GM10266 (cell line): ENCODE measurements at regions not wholly inside any gene's neighbourhood (a gene's known extent, or its start where the extent isn't known, plus 50 kb on each side); places are given as distances from the start of the nearest gene placed in this dataset.
"Not testable (repeated sequence)": the region's sequence is repeated elsewhere in the genome, so short reads cannot be mapped to it uniquely, and the experiment has no call there.

Experiments
- DNase-seq: peaks from one replicate; pipeline ENCODE4 v3.0.0; 2012; ENCODE audit errors: extremely low spot score
- TF ChIP-seq, protein P1 (sequence below): IDR thresholded peaks from 2 replicates; pipeline ENCODE4 v1.5.1; 2012; ENCODE audit warnings: mild to moderate bottlenecking, low read depth; ENCODE audit not compliant: control insufficient read depth, insufficient read depth; ENCODE audit errors: missing control alignments

DNA sequence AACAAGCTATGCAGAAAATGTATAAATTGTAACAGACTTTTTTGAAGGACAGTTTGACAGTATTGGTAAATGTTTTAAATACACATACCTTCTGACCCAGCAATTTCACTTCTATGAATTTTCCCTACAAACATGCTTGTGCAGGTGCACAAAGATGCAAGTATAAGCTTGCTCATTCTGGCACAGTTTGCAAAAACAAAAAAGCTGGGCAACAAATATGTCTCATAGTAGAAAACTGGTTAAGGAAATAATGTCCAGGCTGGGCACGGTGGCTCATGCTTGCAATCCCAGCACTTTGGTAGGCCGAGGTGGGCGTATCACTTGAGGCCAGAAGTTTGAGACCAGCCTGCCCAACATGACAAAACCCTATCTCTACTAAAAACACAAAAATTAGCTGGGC is 96.9 kb upstream of the NEDD4L start:
- TF ChIP-seq, protein P1, sequence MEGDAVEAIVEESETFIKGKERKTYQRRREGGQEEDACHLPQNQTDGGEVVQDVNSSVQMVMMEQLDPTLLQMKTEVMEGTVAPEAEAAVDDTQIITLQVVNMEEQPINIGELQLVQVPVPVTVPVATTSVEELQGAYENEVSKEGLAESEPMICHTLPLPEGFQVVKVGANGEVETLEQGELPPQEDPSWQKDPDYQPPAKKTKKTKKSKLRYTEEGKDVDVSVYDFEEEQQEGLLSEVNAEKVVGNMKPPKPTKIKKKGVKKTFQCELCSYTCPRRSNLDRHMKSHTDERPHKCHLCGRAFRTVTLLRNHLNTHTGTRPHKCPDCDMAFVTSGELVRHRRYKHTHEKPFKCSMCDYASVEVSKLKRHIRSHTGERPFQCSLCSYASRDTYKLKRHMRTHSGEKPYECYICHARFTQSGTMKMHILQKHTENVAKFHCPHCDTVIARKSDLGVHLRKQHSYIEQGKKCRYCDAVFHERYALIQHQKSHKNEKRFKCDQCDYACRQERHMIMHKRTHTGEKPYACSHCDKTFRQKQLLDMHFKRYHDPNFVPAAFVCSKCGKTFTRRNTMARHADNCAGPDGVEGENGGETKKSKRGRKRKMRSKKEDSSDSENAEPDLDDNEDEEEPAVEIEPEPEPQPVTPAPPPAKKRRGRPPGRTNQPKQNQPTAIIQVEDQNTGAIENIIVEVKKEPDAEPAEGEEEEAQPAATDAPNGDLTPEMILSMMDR: no peak
- no peak for DNase-seq

DNA sequence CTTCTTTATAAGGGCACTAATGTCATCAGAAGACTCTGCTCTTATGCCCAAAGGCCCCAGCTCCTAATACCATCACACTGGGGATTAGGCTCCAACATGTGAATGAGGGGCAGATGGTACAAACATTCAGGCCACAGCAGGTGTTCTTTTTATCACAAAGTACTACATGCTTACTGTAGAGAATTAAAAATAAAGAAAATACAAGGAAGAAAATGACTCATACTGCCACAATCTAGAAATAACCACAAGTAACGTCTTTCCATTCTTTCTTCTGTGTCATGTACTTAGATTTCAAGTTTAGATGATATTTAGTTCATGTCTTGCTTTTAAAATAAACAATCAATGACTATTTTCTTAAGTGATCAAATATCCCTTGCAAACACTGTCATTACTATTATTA is 100.3 kb upstream of the NEDD4L start:
- TF ChIP-seq, protein P1: no peak
- no peak for DNase-seq

DNA sequence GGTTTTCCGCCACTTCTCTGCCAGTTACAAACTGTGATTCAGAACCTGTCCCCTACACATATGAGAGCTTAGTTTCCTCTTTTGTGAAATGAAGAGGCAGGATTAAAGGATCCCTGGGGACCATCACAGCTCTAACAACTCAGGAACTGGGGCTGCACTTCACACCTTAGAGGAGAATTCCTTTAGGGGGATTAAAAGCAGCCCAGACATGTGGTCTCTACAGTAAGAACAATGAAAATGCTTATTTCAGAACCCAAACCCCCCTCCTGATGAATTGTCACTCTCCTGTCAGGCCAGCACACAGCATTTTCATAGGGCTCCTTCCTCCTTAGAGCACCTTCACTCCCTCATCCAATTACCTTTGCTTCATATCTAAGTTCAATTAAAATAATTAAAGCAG is 101.5 kb upstream of the NEDD4L start:
- TF ChIP-seq, protein P1: no peak
- no peak for DNase-seq

DNA sequence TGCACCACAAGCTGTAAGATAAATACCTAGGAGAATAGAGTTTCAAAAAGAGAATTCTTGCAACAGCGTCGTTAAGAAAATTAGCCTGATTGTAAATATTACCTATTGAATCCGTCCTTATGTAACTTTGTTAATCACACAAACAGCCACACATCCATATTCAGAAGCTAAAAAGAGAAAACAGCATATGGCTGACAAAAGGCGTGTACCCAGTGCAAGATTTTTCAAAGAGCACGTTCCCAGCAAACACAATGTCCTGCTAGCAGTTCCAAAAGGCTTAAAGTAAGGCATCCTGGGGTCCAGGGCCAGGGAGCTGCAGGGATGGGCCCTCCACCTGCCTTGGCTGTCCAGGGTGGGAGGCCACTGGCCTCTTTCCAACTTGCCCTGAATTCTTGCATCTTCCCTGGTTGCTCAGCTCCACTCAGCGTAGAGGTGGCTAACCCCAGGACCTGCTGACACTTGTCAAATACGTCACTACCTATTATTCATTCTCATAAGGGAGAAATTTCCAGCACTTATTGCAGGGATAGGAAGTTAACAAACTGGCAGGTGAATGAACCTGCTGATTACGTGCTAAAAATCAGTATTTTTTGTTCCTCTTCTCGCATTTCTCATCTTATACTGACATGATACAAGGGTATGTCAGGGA is 102.1 kb upstream of the NEDD4L start:
- DNase-seq: no peak
- TF ChIP-seq, protein P1: no peak

DNA sequence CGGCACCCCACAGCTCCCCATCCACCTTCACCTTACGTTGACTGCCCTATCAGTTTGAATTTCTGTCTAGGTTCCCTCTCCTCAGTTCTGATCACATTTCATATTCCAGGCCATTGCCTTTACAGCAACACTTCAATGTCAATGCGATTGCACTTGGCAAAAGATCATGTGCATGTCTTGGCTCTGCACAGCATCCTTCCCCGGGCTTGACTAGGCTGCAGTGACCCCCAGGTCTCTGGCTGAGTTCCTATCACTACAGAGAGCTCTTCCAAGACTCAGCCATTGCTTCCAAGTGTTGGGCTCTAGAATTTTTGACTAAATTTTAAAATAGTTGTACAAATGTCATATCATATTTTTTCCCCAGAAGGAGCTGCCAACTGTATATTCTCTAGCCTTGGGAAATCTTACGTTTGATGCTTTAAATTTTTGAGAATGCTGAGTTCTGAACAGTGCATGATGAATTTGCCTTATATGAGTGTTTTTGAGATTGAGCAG is 103.8 kb upstream of the NEDD4L start:
- TF ChIP-seq, protein P1: no peak
- no peak for DNase-seq

DNA sequence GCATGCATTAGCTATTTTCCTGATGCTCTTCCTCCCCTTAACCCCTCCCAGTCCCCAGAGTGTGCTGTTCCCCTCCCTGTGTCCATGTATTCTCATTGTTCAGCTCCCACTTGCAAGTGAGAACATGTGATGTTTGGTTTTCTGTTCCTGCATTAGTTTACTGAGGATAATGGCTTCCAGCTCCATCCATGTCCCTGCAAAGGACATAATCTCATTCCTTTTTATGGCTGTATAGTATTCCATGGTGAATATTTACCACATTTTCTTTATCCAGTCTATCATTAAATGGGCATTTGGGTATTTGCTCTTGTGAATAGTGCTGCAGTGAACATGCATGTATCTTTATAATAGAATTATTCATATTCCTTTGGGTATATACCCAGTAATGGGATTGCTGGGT is 109.7 kb upstream of the NEDD4L start:
- not testable (repeated sequence) for DNase-seq

DNA sequence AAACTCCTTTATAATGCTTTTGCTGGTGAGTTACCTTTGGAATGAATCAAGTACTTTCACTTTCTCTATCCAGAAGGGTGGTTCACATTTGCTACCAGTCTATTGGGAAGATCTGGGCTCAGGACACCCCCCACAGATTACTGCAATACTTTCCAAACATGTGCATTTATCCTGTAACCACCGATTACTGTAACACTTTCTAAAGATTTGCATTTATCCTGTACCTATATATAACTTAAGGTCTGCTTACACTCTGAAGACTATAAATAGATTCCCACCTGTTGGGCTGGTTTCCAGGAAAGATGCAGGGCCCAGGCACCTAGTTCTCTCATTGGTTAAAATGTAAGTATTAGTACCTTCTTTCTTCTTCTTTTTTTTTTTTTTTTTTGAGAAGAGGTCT is 113.0 kb upstream of the NEDD4L start:
- DNase-seq: no peak
- TF ChIP-seq, protein P1: no peak

DNA sequence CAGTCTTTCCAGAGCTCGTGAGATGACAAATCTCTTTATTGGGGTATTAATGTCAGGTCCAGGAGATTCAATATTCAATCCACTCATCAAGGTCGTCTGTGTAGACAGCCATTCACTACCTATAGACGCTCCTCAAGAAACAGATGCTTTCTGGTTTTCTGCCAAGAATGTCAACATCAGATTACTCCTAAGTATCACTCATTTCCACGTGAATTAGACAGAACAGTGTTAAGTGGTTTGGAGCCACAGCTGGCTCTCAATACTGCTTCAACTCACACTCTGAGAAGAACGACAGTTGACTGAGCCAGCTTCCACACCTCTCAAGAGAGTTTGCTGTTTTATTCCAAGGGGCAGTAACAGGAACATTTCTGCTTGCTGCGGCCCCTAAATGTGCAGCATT is 113.5 kb upstream of the NEDD4L start:
- TF ChIP-seq, protein P1: no peak
- DNase-seq: no peak
